HG03354 (cell line): ENCODE measurements at regions not wholly inside any gene's neighbourhood (a gene's known extent, or its start where the extent isn't known, plus 50 kb on each side); places are given as distances from the start of the nearest gene placed in this dataset.
"Not testable (repeated sequence)": the region's sequence is repeated elsewhere in the genome, so short reads cannot be mapped to it uniquely, and the experiment has no call there.

ENCODE experiments used
- ATAC-seq: cut with Tn5 transposase; IDR thresholded peaks from one replicate; pipeline ENCODE4 v1.9.1; 2021; ENCODE audit warnings: mild to moderate bottlenecking; ENCODE audit not compliant: unreplicated experiment, poor library complexity, severe bottlenecking

- no peak for ATAC-seq
Measured at GRCh38 chr6:97347111-97347510, 64.1 kb upstream of the MMS22L start.

- ATAC-seq = no peak
Measured at GRCh38 chr6:97361286-97361685, 78.3 kb upstream of the MMS22L start.

GRCh38 chr6:97364327-97364726, 81.3 kb upstream of the MMS22L start:
- ATAC-seq = no peak

- not testable (repeated sequence) for ATAC-seq
Measured at GRCh38 chr6:97382071-97382470, 99.1 kb upstream of the MMS22L start.

- no peak for ATAC-seq
Measured at GRCh38 chr6:97392735-97393134, 109.7 kb upstream of the MMS22L start.

- ATAC-seq = peak; percentile 96
Measured at GRCh38 chr6:97394160-97394748, 111.2 kb upstream of the MMS22L start.

- no peak for ATAC-seq
Measured at GRCh38 chr6:97396880-97397279, 113.9 kb upstream of the MMS22L start.

GRCh38 chr6:97399208-97399607, 116.2 kb upstream of the MMS22L start:
- no peak for ATAC-seq

GRCh38 chr6:97401533-97401932, 118.5 kb upstream of the MMS22L start:
- ATAC-seq = no peak

- ATAC-seq = no peak
Measured at GRCh38 chr6:97405818-97406409, 122.9 kb upstream of the MMS22L start.

- ATAC-seq = no peak
Measured at GRCh38 chr6:97406633-97407032, 123.6 kb upstream of the MMS22L start.

- ATAC-seq = no peak
Measured at GRCh38 chr6:97411610-97412009, 128.6 kb upstream of the MMS22L start.

GRCh38 chr6:97412511-97412910, 129.5 kb upstream of the MMS22L start:
- ATAC-seq = peak; percentile 65

- no peak for ATAC-seq
Measured at GRCh38 chr6:97422171-97422570, 139.2 kb upstream of the MMS22L start.

GRCh38 chr6:97423190-97423589, 140.2 kb upstream of the MMS22L start:
- ATAC-seq = peak; percentile 71

GRCh38 chr6:97427648-97428047, 144.6 kb upstream of the MMS22L start:
- peak; percentile 94 for ATAC-seq

- ATAC-seq = peak; percentile 57
Measured at GRCh38 chr6:97437087-97437486, 154.1 kb upstream of the MMS22L start.

- peak; percentile 75 for ATAC-seq
Measured at GRCh38 chr6:97438011-97438671, 155.1 kb upstream of the MMS22L start.

- peak; percentile 69 for ATAC-seq
Measured at GRCh38 chr6:97440590-97441176, 157.7 kb upstream of the MMS22L start.

- ATAC-seq = no peak
Measured at GRCh38 chr6:97443408-97444080, 160.5 kb upstream of the MMS22L start.
